Activated CD8-positive, alpha-beta memory T cell treated with anti-CD3 and anti-CD28 coated beads for 4 hours (primary cell): ENCODE measurements at regions not wholly inside any gene's neighbourhood (a gene's known extent, or its start where the extent isn't known, plus 50 kb on each side); places are given as distances from the start of the nearest gene placed in this dataset.
"Not testable (repeated sequence)": the region's sequence is repeated elsewhere in the genome, so short reads cannot be mapped to it uniquely, and the experiment has no call there.

Experiments
- DNase-seq, 2 donors: peaks; one replicate each; pipeline ENCODE4 v3.0.0-alpha.2; 2020; ENCODE audit warnings: low read depth in 2 of 2

- no peak for DNase-seq
These were observed 300.4 kb downstream of the MAN2A1 start for GRCh38 chr5:109989994-109990722.

- no peak for DNase-seq
These were observed 301.1 kb downstream of the MAN2A1 start for GRCh38 chr5:109990723-109991359.

- DNase-seq = no peak
These were observed 302.7 kb downstream of the MAN2A1 start for GRCh38 chr5:109992264-109992915.

GRCh38 chr5:109994135-109994534 is 304.4 kb downstream of the MAN2A1 start:
- DNase-seq = no peak

- DNase-seq = no peak
These were observed 306.5 kb downstream of the MAN2A1 start for GRCh38 chr5:109996246-109996645.

GRCh38 chr5:109997161-109997560 is 307.4 kb downstream of the MAN2A1 start:
- DNase-seq = no peak

- DNase-seq = no peak
These were observed 308.5 kb downstream of the MAN2A1 start for GRCh38 chr5:109998208-109998607.

- no peak for DNase-seq
These were observed 309.0 kb downstream of the MAN2A1 start for GRCh38 chr5:109998726-109999125.

GRCh38 chr5:110001648-110002047 is 311.9 kb downstream of the MAN2A1 start:
- no peak for DNase-seq

- no peak for DNase-seq
These were observed 312.9 kb downstream of the MAN2A1 start for GRCh38 chr5:110002652-110003051.

GRCh38 chr5:110005907-110006562 is 316.3 kb downstream of the MAN2A1 start:
- DNase-seq = not testable (repeated sequence)

- DNase-seq = no peak
These were observed 317.4 kb downstream of the MAN2A1 start for GRCh38 chr5:110007101-110007500.

GRCh38 chr5:110008131-110008530 is 318.4 kb downstream of the MAN2A1 start:
- DNase-seq = no peak

GRCh38 chr5:110012145-110012544 is 322.4 kb downstream of the MAN2A1 start:
- DNase-seq = no peak

GRCh38 chr5:110013017-110013416 is 323.3 kb downstream of the MAN2A1 start:
- no peak for DNase-seq

GRCh38 chr5:110017854-110018253 is 328.1 kb downstream of the MAN2A1 start:
- DNase-seq = no peak

- DNase-seq = no peak
These were observed 328.8 kb downstream of the MAN2A1 start for GRCh38 chr5:110018509-110018908.

GRCh38 chr5:110019119-110019518 is 329.4 kb downstream of the MAN2A1 start:
- DNase-seq = no peak

- no peak for DNase-seq
These were observed 330.1 kb downstream of the MAN2A1 start for GRCh38 chr5:110019780-110020179.

- no peak for DNase-seq
These were observed 331.5 kb downstream of the MAN2A1 start for GRCh38 chr5:110021251-110021650.

GRCh38 chr5:110025160-110025559 is 335.4 kb downstream of the MAN2A1 start:
- DNase-seq = no peak

- no peak for DNase-seq
These were observed 338.0 kb downstream of the MAN2A1 start for GRCh38 chr5:110027527-110028322.
